ENCODE measurements at regions not wholly inside any gene's neighbourhood (a gene's known extent, or its start where the extent isn't known, plus 50 kb on each side); places are given as distances from the start of the nearest gene placed in this dataset.

DNA sequence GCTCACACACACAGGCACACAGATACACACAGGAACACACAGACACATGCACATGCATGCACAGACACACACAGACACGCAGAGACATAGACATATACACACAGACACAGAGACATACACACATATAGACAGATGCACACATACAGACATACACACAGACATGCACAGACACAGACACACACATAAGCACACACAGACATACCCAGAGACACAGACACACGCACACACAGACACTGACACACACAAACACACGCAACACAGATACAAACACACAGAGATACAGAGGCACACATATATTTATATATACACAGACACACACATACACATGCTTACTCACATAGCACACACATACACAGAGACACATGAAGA lies 158.4 kb downstream of the LY86 start:
- DNase-seq (no peak), ATAC-seq (ENCODE audit: insufficient read depth, low FRiP score) (no peak)
- Histone ChIP-seq H3K9ac (ENCODE audit: insufficient read depth in 1 of 2, low read length in 2 of 2) (no peak overlapping the region), H3K4me3 (no peak overlapping the region), H3K4me1 (ENCODE audit: control insufficient read depth in 5 of 5, insufficient read depth in 5 of 5, low read length in 5 of 5) (peaks cover 0 to 14% (median 0%) of the 10 kb centered on the region in 5 donors), H3K9me3 (ENCODE audit: control insufficient read depth in 4 of 4, insufficient read depth in 3 of 4, low read length in 3 of 4) (no peaks in the 10 kb centered on the region), H3K27me3 (ENCODE audit: control insufficient read depth in 3 of 3, insufficient read depth in 3 of 3, low read length in 2 of 3) (no peaks in the 10 kb centered on the region), H3K27ac (ENCODE audit: low read depth in 1 of 2, low read length in 1 of 2) (peak overlapping the region in 1 of 2 donors; percentile 77), H3K36me3 (ENCODE audit: control insufficient read depth in 4 of 4, insufficient read depth in 4 of 4, low read length in 4 of 4) (no peaks in the 10 kb centered on the region)
- WGBS, 2 donors, result 98 to 99% methylated on average over 3 of the region's 3 CpGs
- TF ChIP-seq, protein P1, sequence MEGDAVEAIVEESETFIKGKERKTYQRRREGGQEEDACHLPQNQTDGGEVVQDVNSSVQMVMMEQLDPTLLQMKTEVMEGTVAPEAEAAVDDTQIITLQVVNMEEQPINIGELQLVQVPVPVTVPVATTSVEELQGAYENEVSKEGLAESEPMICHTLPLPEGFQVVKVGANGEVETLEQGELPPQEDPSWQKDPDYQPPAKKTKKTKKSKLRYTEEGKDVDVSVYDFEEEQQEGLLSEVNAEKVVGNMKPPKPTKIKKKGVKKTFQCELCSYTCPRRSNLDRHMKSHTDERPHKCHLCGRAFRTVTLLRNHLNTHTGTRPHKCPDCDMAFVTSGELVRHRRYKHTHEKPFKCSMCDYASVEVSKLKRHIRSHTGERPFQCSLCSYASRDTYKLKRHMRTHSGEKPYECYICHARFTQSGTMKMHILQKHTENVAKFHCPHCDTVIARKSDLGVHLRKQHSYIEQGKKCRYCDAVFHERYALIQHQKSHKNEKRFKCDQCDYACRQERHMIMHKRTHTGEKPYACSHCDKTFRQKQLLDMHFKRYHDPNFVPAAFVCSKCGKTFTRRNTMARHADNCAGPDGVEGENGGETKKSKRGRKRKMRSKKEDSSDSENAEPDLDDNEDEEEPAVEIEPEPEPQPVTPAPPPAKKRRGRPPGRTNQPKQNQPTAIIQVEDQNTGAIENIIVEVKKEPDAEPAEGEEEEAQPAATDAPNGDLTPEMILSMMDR (IDR thresholded peaks at IDR 0.05; ENCODE audit: control extremely low read depth, extremely low read depth), result no peak

DNA sequence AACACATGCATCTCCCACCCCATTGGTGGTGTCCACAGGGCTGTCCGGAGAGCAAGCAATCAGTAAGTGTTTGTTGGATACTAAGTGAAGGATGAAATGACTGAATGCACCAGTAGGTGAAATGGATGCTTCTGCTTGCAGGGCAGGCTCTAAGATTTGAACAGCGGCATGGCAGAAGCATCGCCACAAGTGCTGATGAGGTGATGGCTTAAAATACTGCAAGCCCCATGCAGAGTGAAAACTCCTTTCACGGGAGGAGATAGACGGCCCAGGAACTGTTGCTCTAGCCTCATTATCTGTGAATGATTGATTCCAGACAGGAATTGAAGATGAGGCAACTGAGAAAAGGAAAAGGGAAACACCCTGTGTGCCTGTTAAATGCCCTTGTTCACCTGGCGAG lies 158.9 kb downstream of the LY86 start:
- DNase-seq, result no peak
- no peak for ATAC-seq (ENCODE audit: insufficient read depth, low FRiP score)
- Histone ChIP-seq H3K9ac (ENCODE audit: insufficient read depth in 1 of 2, low read length in 2 of 2) (no peak overlapping the region), H3K27ac (ENCODE audit: low read depth in 1 of 2, low read length in 1 of 2) (peak overlapping the region in 1 of 2 donors; percentile 77), H3K4me1 (ENCODE audit: control insufficient read depth in 5 of 5, insufficient read depth in 5 of 5, low read length in 5 of 5) (peaks cover 0 to 14% (median 0%) of the 10 kb centered on the region in 5 donors), H3K4me3 (no peak overlapping the region), H3K9me3 (ENCODE audit: control insufficient read depth in 4 of 4, insufficient read depth in 3 of 4, low read length in 3 of 4) (no peaks in the 10 kb centered on the region), H3K36me3 (ENCODE audit: control insufficient read depth in 4 of 4, insufficient read depth in 4 of 4, low read length in 4 of 4) (no peaks in the 10 kb centered on the region), H3K27me3 (ENCODE audit: control insufficient read depth in 3 of 3, insufficient read depth in 3 of 3, low read length in 2 of 3) (no peaks in the 10 kb centered on the region)
- WGBS, 2 donors, result 86 to 87% methylated on average over 6 of the region's 6 CpGs
- TF ChIP-seq, protein P1 (IDR thresholded peaks at IDR 0.05; ENCODE audit: control extremely low read depth, extremely low read depth), result no peak

DNA sequence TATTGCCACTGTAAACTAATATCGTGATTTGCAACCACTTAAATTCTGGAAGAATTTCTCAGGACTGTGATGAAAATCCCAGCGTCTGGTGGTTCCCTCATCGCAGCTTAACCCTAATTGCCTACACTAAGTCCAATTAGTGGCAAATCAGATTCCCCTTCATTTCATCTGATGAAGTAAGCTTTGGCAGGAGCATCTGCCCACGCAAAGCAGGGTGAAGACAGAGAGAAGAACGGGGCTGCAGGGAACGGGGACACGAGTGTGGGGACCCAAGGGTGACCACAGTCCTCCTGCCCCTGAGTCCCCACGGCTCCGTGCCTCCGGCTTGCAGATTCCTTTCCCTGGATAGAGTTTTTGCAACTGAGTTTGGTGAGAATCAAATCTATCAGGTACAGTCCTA lies 159.5 kb downstream of the LY86 start:
- Histone ChIP-seq H3K36me3 (ENCODE audit: control insufficient read depth in 4 of 4, insufficient read depth in 4 of 4, low read length in 4 of 4) (no peaks in the 10 kb centered on the region), H3K4me1 (ENCODE audit: control insufficient read depth in 5 of 5, insufficient read depth in 5 of 5, low read length in 5 of 5) (peaks cover 0 to 14% (median 0%) of the 10 kb centered on the region in 5 donors), H3K27me3 (ENCODE audit: control insufficient read depth in 3 of 3, insufficient read depth in 3 of 3, low read length in 2 of 3) (no peaks in the 10 kb centered on the region), H3K27ac (ENCODE audit: low read depth in 1 of 2, low read length in 1 of 2) (peak overlapping the region in 1 of 2 donors; percentile 89), H3K9ac (ENCODE audit: insufficient read depth in 1 of 2, low read length in 2 of 2) (no peak overlapping the region), H3K9me3 (ENCODE audit: control insufficient read depth in 4 of 4, insufficient read depth in 3 of 4, low read length in 3 of 4) (no peaks in the 10 kb centered on the region), H3K4me3 (no peak overlapping the region)
- 93 to 95% methylated on average over 10 of the region's 10 CpGs for WGBS, 2 donors
- DNase-seq, result no peak
- TF ChIP-seq, protein P1 (IDR thresholded peaks at IDR 0.05; ENCODE audit: control extremely low read depth, extremely low read depth), result no peak
- ATAC-seq (ENCODE audit: insufficient read depth, low FRiP score), result no peak

Measured in lung (tissue), 11 donors.